Liver (tissue), 3 donors: ENCODE measurements at regions not wholly inside any gene's neighbourhood (a gene's known extent, or its start where the extent isn't known, plus 50 kb on each side); places are given as distances from the start of the nearest gene placed in this dataset.
"Not testable (repeated sequence)": the region's sequence is repeated elsewhere in the genome, so short reads cannot be mapped to it uniquely, and the experiment has no call there.

Experiments used
- TAF1 ChIP-seq: conservative IDR thresholded peaks from 2 replicates; pipeline ENCODE4 v1.6.1; 2016; ENCODE audit warnings: antibody characterized with exemption, mild to moderate bottlenecking
- TF ChIP-seq, protein P1 (sequence below): fragments of 150-350 bp; IDR thresholded peaks from 2 replicates; pipeline ENCODE4 v1.5.1; 2017; ENCODE audit warnings: improper control_type of control experiment, low read depth, low read length; ENCODE audit not compliant: missing input control
- TF ChIP-seq, protein P2 (sequence below): IDR thresholded peaks from 2 replicates; pipeline ENCODE4 v1.6.1; 2016; ENCODE audit warnings: antibody characterized with exemption, mild to moderate bottlenecking
- donor health status: healthy.
- donor health status: healthy.

DNA sequence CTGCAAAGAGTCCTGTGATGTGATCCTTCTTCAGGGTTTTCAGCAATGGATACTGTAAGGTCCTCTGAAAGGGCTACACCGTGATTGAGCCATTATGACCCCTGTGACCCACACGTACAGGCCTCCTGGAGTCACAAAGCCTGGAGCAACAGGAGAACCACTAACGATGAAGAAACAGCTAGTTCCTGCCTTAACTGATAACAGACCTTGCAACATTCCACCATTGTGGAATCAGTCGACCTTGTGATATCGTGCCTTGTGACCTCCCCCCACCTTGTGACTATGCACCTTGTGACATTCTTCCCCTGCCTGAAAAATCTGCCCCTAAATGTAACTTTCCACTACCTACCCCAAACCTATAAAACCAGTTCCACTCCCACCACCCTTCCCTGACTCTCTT, 1235.4 kb downstream of the OTOL1 start:
- TF ChIP-seq, protein P1, sequence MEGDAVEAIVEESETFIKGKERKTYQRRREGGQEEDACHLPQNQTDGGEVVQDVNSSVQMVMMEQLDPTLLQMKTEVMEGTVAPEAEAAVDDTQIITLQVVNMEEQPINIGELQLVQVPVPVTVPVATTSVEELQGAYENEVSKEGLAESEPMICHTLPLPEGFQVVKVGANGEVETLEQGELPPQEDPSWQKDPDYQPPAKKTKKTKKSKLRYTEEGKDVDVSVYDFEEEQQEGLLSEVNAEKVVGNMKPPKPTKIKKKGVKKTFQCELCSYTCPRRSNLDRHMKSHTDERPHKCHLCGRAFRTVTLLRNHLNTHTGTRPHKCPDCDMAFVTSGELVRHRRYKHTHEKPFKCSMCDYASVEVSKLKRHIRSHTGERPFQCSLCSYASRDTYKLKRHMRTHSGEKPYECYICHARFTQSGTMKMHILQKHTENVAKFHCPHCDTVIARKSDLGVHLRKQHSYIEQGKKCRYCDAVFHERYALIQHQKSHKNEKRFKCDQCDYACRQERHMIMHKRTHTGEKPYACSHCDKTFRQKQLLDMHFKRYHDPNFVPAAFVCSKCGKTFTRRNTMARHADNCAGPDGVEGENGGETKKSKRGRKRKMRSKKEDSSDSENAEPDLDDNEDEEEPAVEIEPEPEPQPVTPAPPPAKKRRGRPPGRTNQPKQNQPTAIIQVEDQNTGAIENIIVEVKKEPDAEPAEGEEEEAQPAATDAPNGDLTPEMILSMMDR: not testable (repeated sequence)
- not testable (repeated sequence) for TF ChIP-seq TAF1
- TF ChIP-seq, protein P2, sequence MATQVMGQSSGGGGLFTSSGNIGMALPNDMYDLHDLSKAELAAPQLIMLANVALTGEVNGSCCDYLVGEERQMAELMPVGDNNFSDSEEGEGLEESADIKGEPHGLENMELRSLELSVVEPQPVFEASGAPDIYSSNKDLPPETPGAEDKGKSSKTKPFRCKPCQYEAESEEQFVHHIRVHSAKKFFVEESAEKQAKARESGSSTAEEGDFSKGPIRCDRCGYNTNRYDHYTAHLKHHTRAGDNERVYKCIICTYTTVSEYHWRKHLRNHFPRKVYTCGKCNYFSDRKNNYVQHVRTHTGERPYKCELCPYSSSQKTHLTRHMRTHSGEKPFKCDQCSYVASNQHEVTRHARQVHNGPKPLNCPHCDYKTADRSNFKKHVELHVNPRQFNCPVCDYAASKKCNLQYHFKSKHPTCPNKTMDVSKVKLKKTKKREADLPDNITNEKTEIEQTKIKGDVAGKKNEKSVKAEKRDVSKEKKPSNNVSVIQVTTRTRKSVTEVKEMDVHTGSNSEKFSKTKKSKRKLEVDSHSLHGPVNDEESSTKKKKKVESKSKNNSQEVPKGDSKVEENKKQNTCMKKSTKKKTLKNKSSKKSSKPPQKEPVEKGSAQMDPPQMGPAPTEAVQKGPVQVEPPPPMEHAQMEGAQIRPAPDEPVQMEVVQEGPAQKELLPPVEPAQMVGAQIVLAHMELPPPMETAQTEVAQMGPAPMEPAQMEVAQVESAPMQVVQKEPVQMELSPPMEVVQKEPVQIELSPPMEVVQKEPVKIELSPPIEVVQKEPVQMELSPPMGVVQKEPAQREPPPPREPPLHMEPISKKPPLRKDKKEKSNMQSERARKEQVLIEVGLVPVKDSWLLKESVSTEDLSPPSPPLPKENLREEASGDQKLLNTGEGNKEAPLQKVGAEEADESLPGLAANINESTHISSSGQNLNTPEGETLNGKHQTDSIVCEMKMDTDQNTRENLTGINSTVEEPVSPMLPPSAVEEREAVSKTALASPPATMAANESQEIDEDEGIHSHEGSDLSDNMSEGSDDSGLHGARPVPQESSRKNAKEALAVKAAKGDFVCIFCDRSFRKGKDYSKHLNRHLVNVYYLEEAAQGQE: not testable (repeated sequence)
